ENCODE measurements at regions not wholly inside any gene's neighbourhood (a gene's known extent, or its start where the extent isn't known, plus 50 kb on each side); places are given as distances from the start of the nearest gene placed in this dataset.
"Not testable (repeated sequence)": the region's sequence is repeated elsewhere in the genome, so short reads cannot be mapped to it uniquely, and the experiment has no call there.

DNA sequence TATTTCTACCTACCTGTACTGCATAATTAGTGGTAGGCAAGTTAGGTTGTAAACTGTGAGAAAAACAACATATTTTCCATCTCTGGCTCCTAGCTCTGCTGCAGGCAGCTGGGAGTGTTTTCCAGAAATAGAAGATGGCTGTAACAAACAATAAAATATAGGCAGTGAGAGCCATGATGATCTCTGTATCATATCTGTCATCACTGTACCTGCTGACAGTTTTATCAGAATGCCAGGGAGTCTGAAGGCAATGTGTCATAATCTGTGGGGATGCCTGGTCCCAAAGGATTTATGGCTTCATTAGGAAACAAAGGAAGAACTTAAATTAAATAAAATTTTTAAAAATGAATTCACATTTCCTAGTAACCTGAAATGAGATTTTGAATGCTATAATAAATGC lies 160.9 kb upstream of the SMIM30 start:
- no peaks in the 10 kb centered on the region for H3K27me3 ChIP-seq
- TF ChIP-seq EZH2phosphoT487 (IDR thresholded peaks at IDR 0.05): no peak
- TF ChIP-seq EZH2 (IDR thresholded peaks at IDR 0.05): no peak
- no peaks in the 10 kb centered on the region for H3F3A ChIP-seq (ENCODE audit: low read depth)
- peaks cover 3% of the 10 kb centered on the region for H3K36me3 ChIP-seq
- no peak overlapping the region for H3K4me3 ChIP-seq
- no peaks in the 10 kb centered on the region for H3K79me2 ChIP-seq (ENCODE audit: low read depth)
- Mint-ChIP-seq H3K4me3 (no peak overlapping the region), H3K36me3 (no peaks in the 10 kb centered on the region), H3K27me3 (ENCODE audit: insufficient read depth, low read depth) (no peaks in the 10 kb centered on the region), H3K9me3 (peaks cover 13% of the 10 kb centered on the region), H3K27ac (no peak overlapping the region), H3K4me1 (no peaks in the 10 kb centered on the region)
- DNase-seq (ENCODE audit: low spot score): no peak
- H4K20me1 ChIP-seq (ENCODE audit: low read depth): no peaks in the 10 kb centered on the region
- no peak overlapping the region for H3K27ac ChIP-seq
- no peak overlapping the region for H3K4me2 ChIP-seq
- H2AFZ ChIP-seq (replicated peaks): no peak overlapping the region
- H3K9ac ChIP-seq: no peak overlapping the region
- peaks cover 11% of the 10 kb centered on the region for H3K9me3 ChIP-seq (ENCODE audit: low read depth)
- H3K4me1 ChIP-seq: no peaks in the 10 kb centered on the region

DNA sequence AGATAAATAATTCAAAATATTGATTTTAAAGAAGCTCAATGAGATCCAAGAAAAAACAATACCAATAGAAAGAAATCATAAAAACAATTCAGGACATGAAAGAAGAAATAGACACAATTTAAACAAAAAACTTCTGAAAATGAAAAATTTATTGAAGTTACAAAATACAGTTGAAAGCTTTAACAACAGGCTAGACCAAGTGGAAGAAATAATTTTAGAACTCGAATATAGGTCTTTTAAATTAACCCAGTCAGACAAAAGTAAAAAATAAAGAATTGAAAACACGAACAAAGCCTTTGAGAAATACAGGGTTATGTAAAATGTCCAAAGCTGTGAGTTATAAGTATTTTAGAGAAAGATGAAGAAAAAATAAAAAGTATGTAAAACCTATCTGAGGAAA lies 152.4 kb upstream of the SMIM30 start:
- TF ChIP-seq EZH2phosphoT487 (IDR thresholded peaks at IDR 0.05): no peak
- TF ChIP-seq, protein P1, sequence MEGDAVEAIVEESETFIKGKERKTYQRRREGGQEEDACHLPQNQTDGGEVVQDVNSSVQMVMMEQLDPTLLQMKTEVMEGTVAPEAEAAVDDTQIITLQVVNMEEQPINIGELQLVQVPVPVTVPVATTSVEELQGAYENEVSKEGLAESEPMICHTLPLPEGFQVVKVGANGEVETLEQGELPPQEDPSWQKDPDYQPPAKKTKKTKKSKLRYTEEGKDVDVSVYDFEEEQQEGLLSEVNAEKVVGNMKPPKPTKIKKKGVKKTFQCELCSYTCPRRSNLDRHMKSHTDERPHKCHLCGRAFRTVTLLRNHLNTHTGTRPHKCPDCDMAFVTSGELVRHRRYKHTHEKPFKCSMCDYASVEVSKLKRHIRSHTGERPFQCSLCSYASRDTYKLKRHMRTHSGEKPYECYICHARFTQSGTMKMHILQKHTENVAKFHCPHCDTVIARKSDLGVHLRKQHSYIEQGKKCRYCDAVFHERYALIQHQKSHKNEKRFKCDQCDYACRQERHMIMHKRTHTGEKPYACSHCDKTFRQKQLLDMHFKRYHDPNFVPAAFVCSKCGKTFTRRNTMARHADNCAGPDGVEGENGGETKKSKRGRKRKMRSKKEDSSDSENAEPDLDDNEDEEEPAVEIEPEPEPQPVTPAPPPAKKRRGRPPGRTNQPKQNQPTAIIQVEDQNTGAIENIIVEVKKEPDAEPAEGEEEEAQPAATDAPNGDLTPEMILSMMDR (IDR thresholded peaks at IDR 0.05): no peak
- TF ChIP-seq EZH2 (IDR thresholded peaks at IDR 0.05): no peak
- Histone ChIP-seq H3K4me3 (no peak overlapping the region), H3K27ac (no peak overlapping the region), H3F3A (ENCODE audit: low read depth) (no peaks in the 10 kb centered on the region), H3K36me3 (peaks cover 3% of the 10 kb centered on the region), H3K79me2 (ENCODE audit: low read depth) (no peaks in the 10 kb centered on the region), H3K9ac (no peak overlapping the region), H3K9me3 (ENCODE audit: low read depth) (peaks cover 9% of the 10 kb centered on the region), H3K4me2 (no peak overlapping the region), H2AFZ (replicated peaks) (no peak overlapping the region), H3K4me1 (no peaks in the 10 kb centered on the region), H4K20me1 (ENCODE audit: low read depth) (no peaks in the 10 kb centered on the region), H3K27me3 (no peaks in the 10 kb centered on the region)
- peaks cover 28% of the 10 kb centered on the region for H3K9me3 Mint-ChIP-seq
- no peak overlapping the region for H3K27ac Mint-ChIP-seq
- no peak for DNase-seq (ENCODE audit: low spot score)
- H3K4me3 Mint-ChIP-seq: no peak overlapping the region
- H3K36me3 Mint-ChIP-seq: no peaks in the 10 kb centered on the region
- no peaks in the 10 kb centered on the region for H3K4me1 Mint-ChIP-seq
- no peaks in the 10 kb centered on the region for H3K27me3 Mint-ChIP-seq (ENCODE audit: insufficient read depth, low read depth)

DNA sequence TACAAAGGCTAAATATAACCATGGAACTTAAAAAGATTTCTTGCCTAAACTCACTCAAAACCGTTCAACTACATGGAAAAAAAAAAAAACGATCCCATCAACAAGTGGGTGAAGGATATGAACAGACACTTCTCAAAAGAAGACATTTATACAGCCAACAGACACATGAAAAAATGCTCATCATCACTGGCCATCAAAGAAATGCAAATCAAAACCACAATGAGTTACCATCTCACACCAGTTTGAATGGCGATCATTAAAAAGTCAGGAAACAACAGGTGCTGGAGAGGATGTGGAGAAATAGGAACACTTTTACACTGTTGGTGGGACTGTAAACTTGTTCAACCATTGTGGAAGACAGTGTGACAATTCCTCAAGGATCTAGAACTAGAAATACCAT lies 151.2 kb upstream of the SMIM30 start:
- H2AFZ ChIP-seq (replicated peaks); H3K79me2 ChIP-seq (ENCODE audit: low read depth); H3K36me3 ChIP-seq; DNase-seq (ENCODE audit: low spot score); H3K4me3 ChIP-seq; H3K9ac ChIP-seq; H3K4me1 ChIP-seq; H3K4me1 Mint-ChIP-seq; H4K20me1 ChIP-seq (ENCODE audit: low read depth); H3K27me3 Mint-ChIP-seq (ENCODE audit: insufficient read depth, low read depth); H3K27ac Mint-ChIP-seq; H3K27ac ChIP-seq; H3K4me3 Mint-ChIP-seq; H3F3A ChIP-seq (ENCODE audit: low read depth); H3K36me3 Mint-ChIP-seq; H3K4me2 ChIP-seq; H3K27me3 ChIP-seq; H3K9me3 ChIP-seq (ENCODE audit: low read depth): not testable (repeated sequence)
- H3K9me3 Mint-ChIP-seq: peaks cover 21% of the 10 kb centered on the region

DNA sequence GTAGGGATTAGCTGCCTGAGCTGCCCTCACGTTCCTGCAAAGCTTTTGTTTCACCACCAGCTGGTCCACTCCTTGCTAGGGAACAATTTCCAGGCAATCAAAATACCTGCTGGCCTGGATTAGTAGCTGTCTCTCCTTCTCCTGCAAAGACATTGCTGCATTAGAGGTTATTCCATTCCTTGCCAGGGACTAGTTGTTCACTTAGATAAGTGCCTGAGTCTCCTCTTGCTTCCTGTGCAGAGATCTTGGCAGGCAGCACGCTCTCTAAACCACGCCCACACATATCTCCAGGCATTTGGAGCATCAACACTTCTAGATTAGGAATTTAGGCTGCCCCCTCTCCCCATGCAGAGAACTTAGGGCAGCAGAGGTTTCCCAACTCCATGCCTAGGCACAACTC lies 150.4 kb upstream of the SMIM30 start:
- Histone ChIP-seq H2AFZ (replicated peaks) (no peak overlapping the region), H3K27me3 (no peaks in the 10 kb centered on the region), H4K20me1 (ENCODE audit: low read depth) (no peaks in the 10 kb centered on the region), H3K4me2 (no peak overlapping the region), H3F3A (ENCODE audit: low read depth) (no peaks in the 10 kb centered on the region), H3K4me3 (no peak overlapping the region), H3K79me2 (ENCODE audit: low read depth) (no peaks in the 10 kb centered on the region), H3K9ac (no peak overlapping the region), H3K4me1 (no peaks in the 10 kb centered on the region), H3K36me3 (no peaks in the 10 kb centered on the region), H3K27ac (no peak overlapping the region), H3K9me3 (ENCODE audit: low read depth) (no peaks in the 10 kb centered on the region)
- Mint-ChIP-seq H3K36me3 (no peaks in the 10 kb centered on the region), H3K27ac (no peak overlapping the region), H3K4me3 (no peak overlapping the region), H3K27me3 (ENCODE audit: insufficient read depth, low read depth) (no peaks in the 10 kb centered on the region), H3K9me3 (peaks cover 23% of the 10 kb centered on the region), H3K4me1 (no peaks in the 10 kb centered on the region)
- TF ChIP-seq EZH2phosphoT487 (IDR thresholded peaks at IDR 0.05) (no peak), EZH2 (IDR thresholded peaks at IDR 0.05) (no peak)
- TF ChIP-seq, protein P1 (IDR thresholded peaks at IDR 0.05): no peak
- no peak for DNase-seq (ENCODE audit: low spot score)
